Neural cell (in vitro differentiated cells): ENCODE measurements at regions not wholly inside any gene's neighbourhood (a gene's known extent, or its start where the extent isn't known, plus 50 kb on each side); places are given as distances from the start of the nearest gene placed in this dataset.

Source experiments
- H2AFZ ChIP-seq: fragments of 200-600, 300-800 bp; sonication (generic), shearing (Covaris generic); 2 replicates; pipeline ENCODE4 v1.6.0; 2014; ENCODE audit warnings: low read depth, mild to moderate bottlenecking, antibody characterized with exemption, low read length, moderate library complexity
- H3F3A ChIP-seq: fragments of 200-600 bp; shearing (Covaris generic); 2 replicates; pipeline ENCODE4 v1.6.1; 2016; ENCODE audit warnings: mild to moderate bottlenecking, moderate library complexity, mixed read lengths, antibody characterized with exemption, low read length; ENCODE audit not compliant: insufficient read depth, poor library complexity, severe bottlenecking
- H3K27ac ChIP-seq: fragments of 200-600, 300-800 bp; sonication (generic), shearing (Covaris generic); 2 replicates; pipeline ENCODE4 v1.5.1; 2014; ENCODE audit warnings: mild to moderate bottlenecking, low read length, moderate library complexity
- H3K27me3 ChIP-seq: fragments of 300-800, 200-600 bp; sonication (generic), shearing (Covaris generic); 2 replicates; pipeline ENCODE4 v1.6.0; 2014; ENCODE audit warnings: mild to moderate bottlenecking, low read depth, low read length, moderate library complexity; ENCODE audit not compliant: insufficient read depth
- H3K36me3 ChIP-seq: fragments of 300-800, 200-600 bp; sonication (generic), shearing (Covaris generic); 2 replicates; pipeline ENCODE4 v1.5.1; 2014; ENCODE audit warnings: mild to moderate bottlenecking, antibody characterized with exemption, low read length, moderate library complexity; ENCODE audit not compliant: insufficient read depth
- H3K4me2 ChIP-seq: fragments of 300-800, 200-600 bp; sonication (generic), shearing (Covaris generic); 2 replicates; pipeline ENCODE4 v1.6.0; 2014; ENCODE audit warnings: mild to moderate bottlenecking, low read length
- H3K4me3 ChIP-seq: fragments of 300-800, 200-600 bp; sonication (generic), shearing (Covaris generic); 2 replicates; pipeline ENCODE4 v1.5.1; 2014; ENCODE audit warnings: mild to moderate bottlenecking, low read length, moderate library complexity
- H3K79me2 ChIP-seq: fragments of 200-600 bp; shearing (Covaris generic); replicated peaks from 2 replicates; pipeline ENCODE4 v1.6.0; 2014; ENCODE audit warnings: mild to moderate bottlenecking, low read length, moderate library complexity; ENCODE audit not compliant: insufficient read depth
- H3K9ac ChIP-seq: fragments of 300-800, 200-600 bp; sonication (generic), shearing (Covaris generic); 2 replicates; pipeline ENCODE4 v1.6.1; 2016; ENCODE audit warnings: mild to moderate bottlenecking, low read length, mixed read lengths
- H3K9me2 ChIP-seq: fragments of 200-600 bp; shearing (Covaris generic); 2 replicates; pipeline ENCODE4 v1.6.1; 2016; ENCODE audit warnings: mild to moderate bottlenecking, low read length, mixed read lengths; ENCODE audit not compliant: insufficient read depth
- H3K9me3 ChIP-seq: fragments of 200-600, 300-800 bp; sonication (generic), shearing (Covaris generic); 2 replicates; pipeline ENCODE4 v1.6.1; 2016; ENCODE audit warnings: mild to moderate bottlenecking, mixed run types, low read length, moderate library complexity, mixed read lengths
- H4K20me1 ChIP-seq: fragments of 200-600 bp; shearing (Covaris generic); 2 replicates; pipeline ENCODE4 v1.6.1; 2016; ENCODE audit warnings: mild to moderate bottlenecking, mixed run types; ENCODE audit not compliant: insufficient read depth
- EP300 ChIP-seq: fragments of 450-650 bp; conservative IDR thresholded peaks from 2 replicates; pipeline ENCODE4 v1.6.1; 2014; ENCODE audit warnings: antibody characterized with exemption, mild to moderate bottlenecking, moderate library complexity; ENCODE audit not compliant: poor library complexity, severe bottlenecking
- EZH2 ChIP-seq: fragments of 200-600, 300-800 bp; shearing (Covaris generic), sonication (generic); IDR thresholded peaks from 2 replicates; pipeline ENCODE4 v1.6.1; 2014; ENCODE audit warnings: antibody characterized with exemption, low read length, borderline replicate concordance, mild to moderate bottlenecking; ENCODE audit not compliant: insufficient read depth, poor library complexity, severe bottlenecking
- MXI1 ChIP-seq: fragments of 450-650 bp; conservative IDR thresholded peaks from 2 replicates; pipeline ENCODE4 v1.6.1; 2014; ENCODE audit warnings: antibody characterized with exemption, mild to moderate bottlenecking; ENCODE audit not compliant: poor library complexity, severe bottlenecking
- POLR2AphosphoS5 ChIP-seq: IDR thresholded peaks from 2 replicates; pipeline ENCODE4 v1.6.1; 2012
- SMC3 ChIP-seq: fragments of 450-650 bp; conservative IDR thresholded peaks from 2 replicates; pipeline ENCODE4 v1.6.1; 2014; ENCODE audit warnings: antibody characterized with exemption, mild to moderate bottlenecking, moderate library complexity; ENCODE audit not compliant: poor library complexity
- TAF1 ChIP-seq: IDR thresholded peaks from 2 replicates; pipeline ENCODE4 v1.6.1; 2012; ENCODE audit warnings: low read depth
- TF ChIP-seq, protein P1 (sequence below): fragments of 450-650 bp; IDR thresholded peaks from 2 replicates; pipeline ENCODE4 v1.5.1; 2014; ENCODE audit warnings: antibody characterized with exemption, mild to moderate bottlenecking, moderate library complexity; ENCODE audit not compliant: poor library complexity, severe bottlenecking

GRCh38 chr14:42687421-42687820 lies 1080.7 kb downstream of the LRFN5 start:
- Histone ChIP-seq H4K20me1 (no peaks in the 10 kb centered on the region), H3K9me3 (no peaks in the 10 kb centered on the region), H3K4me3 (no peak overlapping the region), H3K9me2 (no peaks in the 10 kb centered on the region), H3K36me3 (no peaks in the 10 kb centered on the region), H3F3A (no peaks in the 10 kb centered on the region), H3K79me2 (no peaks in the 10 kb centered on the region), H2AFZ (no peak overlapping the region), H3K27me3 (no peaks in the 10 kb centered on the region), H3K9ac (no peak overlapping the region), H3K27ac (no peak overlapping the region), H3K4me2 (no peak overlapping the region)
- TF ChIP-seq SMC3: no peak

GRCh38 chr14:42683707-42684106 lies 1077.0 kb downstream of the LRFN5 start:
- H3K79me2 ChIP-seq: no peaks in the 10 kb centered on the region
- no peaks in the 10 kb centered on the region for H3K36me3 ChIP-seq
- TF ChIP-seq TAF1 (no peak), EP300 (peak; percentile 38), POLR2AphosphoS5 (no peak)
- TF ChIP-seq, protein P1, sequence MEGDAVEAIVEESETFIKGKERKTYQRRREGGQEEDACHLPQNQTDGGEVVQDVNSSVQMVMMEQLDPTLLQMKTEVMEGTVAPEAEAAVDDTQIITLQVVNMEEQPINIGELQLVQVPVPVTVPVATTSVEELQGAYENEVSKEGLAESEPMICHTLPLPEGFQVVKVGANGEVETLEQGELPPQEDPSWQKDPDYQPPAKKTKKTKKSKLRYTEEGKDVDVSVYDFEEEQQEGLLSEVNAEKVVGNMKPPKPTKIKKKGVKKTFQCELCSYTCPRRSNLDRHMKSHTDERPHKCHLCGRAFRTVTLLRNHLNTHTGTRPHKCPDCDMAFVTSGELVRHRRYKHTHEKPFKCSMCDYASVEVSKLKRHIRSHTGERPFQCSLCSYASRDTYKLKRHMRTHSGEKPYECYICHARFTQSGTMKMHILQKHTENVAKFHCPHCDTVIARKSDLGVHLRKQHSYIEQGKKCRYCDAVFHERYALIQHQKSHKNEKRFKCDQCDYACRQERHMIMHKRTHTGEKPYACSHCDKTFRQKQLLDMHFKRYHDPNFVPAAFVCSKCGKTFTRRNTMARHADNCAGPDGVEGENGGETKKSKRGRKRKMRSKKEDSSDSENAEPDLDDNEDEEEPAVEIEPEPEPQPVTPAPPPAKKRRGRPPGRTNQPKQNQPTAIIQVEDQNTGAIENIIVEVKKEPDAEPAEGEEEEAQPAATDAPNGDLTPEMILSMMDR: no peak
- H3K4me3 ChIP-seq: no peak overlapping the region
- H3K27ac ChIP-seq: no peak overlapping the region
- no peaks in the 10 kb centered on the region for H3K9me2 ChIP-seq
- no peaks in the 10 kb centered on the region for H4K20me1 ChIP-seq
- no peaks in the 10 kb centered on the region for H3K27me3 ChIP-seq
- H3K9ac ChIP-seq: no peak overlapping the region
- no peaks in the 10 kb centered on the region for H3K9me3 ChIP-seq
- no peaks in the 10 kb centered on the region for H3F3A ChIP-seq
- no peak overlapping the region for H2AFZ ChIP-seq
- no peak overlapping the region for H3K4me2 ChIP-seq

DNA sequence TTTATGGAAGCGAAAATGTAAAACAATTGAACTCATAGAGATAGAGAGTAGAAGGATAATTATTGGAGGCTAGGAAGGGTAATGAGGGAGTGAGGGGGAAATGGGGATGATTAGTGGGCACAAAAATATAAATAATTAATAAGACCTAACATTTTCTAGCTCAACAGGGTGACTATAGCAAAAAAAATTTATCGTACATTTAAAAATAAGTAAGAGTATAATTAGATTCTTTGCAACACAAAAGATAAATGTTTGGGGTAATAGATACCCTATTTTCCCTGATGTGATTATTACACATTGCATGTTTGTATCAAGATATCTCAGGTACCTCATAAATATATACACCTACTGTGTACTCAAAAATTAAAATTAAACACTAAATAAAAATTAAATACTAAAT lies 1070.0 kb downstream of the LRFN5 start:
- Histone ChIP-seq H3K36me3 (no peaks in the 10 kb centered on the region), H3K27me3 (no peaks in the 10 kb centered on the region), H3K9ac (no peak overlapping the region), H3K79me2 (no peaks in the 10 kb centered on the region), H2AFZ (no peak overlapping the region), H3F3A (no peaks in the 10 kb centered on the region), H3K9me3 (no peaks in the 10 kb centered on the region), H3K4me3 (no peak overlapping the region), H3K9me2 (no peaks in the 10 kb centered on the region), H3K27ac (no peak overlapping the region), H4K20me1 (no peaks in the 10 kb centered on the region), H3K4me2 (no peak overlapping the region)
- TF ChIP-seq EP300 (no peak), MXI1 (no peak), EZH2 (no peak)
- TF ChIP-seq, protein P1: no peak
